ENCODE measurements at regions not wholly inside any gene's neighbourhood (a gene's known extent, or its start where the extent isn't known, plus 50 kb on each side); places are given as distances from the start of the nearest gene placed in this dataset.

DNA sequence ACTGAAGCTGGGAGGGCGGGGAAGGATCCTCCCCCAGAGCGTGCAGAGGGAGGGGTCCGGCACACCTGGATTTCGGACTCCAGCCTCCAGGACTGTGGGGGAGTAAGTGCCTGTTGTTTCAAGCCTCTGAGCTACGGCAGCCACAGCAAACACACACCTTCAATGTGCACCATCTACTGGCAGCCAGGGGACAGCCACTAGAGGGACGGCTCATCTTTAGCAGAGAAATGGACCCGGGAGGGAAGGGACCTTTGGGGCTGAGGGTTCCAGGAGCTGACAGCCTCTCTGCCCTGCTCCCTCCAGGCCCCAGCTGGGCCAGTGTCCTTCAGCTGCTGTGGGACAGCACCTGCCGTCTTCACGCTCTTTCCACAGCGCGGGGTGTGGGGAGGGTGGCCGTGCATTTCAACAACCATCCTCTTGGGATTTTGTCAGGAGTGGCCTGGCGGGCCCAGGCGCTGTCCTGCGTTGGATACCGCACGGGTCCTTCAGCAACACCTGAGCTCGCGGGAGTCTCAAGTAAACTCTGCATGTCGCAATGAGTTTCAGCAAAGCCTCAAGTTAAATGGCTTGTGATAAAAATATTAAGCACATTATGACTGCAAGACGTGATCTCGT lies 209.2 kb upstream of the C14orf180 start:
- DNase-seq (ENCODE audit: low spot score) = peak; percentile 76

DNA sequence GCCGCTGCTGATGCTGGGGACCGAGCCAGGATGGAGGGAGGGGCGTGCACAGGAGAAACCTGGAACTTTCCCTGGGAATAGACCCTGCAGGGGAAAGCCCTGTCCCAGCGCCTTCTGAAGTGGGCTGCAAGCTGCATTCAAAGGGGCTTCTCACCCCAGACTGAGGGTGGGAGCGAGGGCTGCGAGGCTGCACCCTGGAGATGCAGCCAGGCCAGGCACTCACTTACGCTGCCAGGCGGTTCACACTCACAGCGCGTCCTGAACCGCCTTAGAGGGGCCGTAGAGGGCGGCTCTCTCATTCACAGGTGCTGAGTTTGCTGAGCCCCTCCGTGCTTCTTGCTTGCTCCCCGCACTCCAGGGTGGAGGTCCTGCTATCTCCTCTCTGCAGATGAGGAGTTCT lies 208.5 kb upstream of the C14orf180 start:
- DNase-seq (ENCODE audit: low spot score) = no peak

DNA sequence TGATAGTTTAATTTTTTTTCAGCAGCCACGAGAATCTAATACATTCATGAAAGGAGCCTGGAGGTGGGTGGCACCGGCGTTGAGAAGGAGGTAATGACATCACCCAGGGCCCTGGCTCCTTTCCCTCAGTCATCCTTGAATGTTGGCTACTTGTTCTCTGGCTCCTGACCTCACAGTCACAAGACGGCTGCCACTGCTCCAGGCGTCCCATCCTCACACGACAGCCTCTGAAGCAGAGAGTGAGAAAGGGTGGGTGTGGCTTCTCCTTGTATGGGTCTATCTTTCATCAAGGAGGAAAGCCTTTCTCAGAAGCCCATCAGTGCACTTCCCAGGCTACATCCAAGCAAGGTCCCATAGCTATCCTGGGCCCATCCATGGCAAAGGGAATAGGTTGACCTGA lies 207.6 kb upstream of the C14orf180 start:
- no peak for DNase-seq (ENCODE audit: low spot score)

DNA sequence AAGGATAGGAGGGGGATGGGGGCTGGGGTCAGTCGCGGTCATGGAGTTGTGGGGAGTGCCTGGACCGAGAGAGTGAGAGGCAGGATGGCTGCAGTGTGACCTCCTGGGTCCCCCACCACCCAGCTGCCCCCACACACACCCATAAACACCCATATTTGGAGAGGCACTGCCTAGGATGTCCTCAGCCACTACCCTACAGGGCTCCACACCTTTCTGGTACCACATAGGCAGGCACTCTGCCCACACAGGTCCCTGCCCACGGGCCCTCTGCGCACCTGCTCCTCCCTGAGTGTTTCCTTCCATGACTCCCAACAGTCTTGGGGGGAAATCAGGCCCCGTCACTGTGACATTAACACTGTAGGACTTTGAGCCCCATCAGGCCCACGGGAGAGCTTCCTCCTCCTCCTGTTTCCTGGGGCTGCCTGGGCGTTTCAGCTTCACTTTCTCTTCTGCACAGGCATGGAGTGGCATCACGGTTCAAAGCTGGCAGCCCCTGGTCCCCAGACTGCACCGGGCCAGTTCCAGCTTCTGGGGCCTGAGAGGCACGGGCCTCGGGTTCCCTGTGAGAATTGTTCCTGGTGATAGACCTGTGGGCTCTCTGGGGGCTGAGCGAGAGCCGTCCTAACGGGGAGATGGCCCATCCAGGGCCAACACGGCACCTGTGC lies 207.0 kb upstream of the C14orf180 start:
- DNase-seq (ENCODE audit: low spot score) = no peak

DNA sequence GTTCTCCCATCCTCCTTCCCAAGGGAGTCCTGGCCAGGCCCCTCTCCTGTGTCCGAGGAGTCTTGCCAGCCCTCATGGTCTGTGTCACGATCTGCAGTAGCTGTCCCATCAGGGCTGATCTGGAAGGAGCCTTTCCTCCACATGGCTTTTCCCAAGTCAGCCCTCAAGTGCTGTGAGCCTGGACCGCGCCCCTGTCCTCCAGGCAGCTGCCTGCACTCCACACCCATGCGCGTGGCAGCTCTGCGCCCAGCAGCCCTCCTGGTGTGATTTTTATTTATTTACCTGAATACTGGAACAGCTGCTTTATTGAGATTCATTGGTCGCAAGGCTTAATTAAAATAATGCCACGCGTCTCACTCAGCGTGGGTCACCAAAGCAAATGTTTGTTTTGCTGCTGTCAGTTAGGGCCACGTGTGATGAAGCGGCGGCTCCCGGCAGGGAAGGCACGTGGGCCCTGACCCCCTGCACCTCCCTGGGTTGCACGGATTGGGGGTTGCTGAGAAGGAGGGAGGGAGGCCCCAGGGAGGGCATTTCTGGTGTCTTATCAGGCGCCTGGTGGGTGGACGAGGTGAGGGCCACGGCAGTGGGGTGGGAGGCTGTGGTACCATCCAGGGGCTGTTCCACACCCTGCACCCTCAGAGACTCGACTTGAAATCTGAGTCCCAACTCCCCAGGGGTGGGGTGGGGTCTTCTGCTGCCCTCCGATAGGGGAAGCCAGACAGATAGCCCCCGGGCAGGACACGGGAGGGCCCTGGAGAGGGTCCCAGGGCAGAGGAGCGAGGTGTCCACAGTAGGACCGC lies 206.3 kb upstream of the C14orf180 start:
- no peak for DNase-seq (ENCODE audit: low spot score)

DNA sequence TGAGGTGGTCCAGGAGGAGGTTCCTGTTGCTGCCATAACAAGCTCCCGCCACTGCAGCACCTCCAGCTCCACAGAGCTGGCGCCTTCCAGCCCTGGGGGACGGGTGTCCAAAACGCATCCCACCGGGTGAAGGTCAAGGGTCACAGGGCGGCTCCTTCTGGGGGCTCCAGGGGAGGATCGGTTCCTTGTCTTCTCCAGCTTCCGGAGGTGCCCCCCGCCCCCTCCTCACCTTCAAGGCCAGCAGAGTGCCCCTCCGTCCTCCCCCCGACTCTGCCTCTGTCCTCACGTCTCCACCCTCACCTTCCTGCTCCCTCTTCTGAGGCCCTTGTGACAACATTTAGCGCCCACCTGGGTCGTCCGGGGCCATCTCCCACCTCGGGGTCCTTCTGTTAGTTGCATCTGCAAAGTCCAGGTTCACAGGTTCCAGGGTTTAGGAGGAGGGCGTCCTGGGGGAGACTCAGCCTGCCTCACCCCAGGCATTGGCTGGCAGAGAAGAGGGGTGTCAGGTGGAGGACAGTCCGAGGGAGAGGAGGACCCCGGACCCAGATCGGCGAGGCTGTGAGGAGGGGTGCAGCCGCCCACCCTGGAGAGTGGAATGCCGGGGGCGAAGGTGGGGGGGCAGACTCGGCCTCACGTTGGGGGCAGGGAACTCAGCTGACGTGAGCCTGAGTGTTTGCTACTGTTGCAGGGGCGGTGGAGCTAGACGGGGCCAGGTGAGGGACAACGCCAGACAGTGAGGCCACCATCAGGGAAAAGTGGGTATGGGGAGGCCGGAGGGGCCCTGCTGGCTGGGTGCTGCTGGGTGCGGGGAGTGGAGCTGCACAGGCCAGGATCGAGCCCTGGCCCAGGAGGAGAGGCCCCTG lies 205.5 kb upstream of the C14orf180 start:
- no peak for DNase-seq (ENCODE audit: low spot score)

DNA sequence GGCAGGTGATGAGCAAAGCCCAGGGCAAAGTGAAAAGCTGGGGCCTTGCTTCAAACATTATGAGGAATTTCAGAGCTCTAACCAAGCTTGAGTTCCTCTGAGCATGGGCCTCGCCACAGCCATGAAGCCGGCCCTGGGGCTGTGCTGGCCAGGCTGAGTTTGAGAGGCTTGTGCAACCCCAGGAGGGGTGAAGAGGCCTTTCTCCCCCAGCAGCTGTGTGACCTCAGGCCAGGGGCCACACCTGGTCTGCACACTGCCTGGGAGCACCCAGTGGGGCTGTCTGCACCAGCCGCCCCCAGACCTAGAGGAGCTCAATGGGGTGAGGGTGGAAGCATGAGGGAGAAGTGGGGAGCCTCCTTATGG lies 204.9 kb upstream of the C14orf180 start:
- DNase-seq (ENCODE audit: low spot score) = no peak

DNA sequence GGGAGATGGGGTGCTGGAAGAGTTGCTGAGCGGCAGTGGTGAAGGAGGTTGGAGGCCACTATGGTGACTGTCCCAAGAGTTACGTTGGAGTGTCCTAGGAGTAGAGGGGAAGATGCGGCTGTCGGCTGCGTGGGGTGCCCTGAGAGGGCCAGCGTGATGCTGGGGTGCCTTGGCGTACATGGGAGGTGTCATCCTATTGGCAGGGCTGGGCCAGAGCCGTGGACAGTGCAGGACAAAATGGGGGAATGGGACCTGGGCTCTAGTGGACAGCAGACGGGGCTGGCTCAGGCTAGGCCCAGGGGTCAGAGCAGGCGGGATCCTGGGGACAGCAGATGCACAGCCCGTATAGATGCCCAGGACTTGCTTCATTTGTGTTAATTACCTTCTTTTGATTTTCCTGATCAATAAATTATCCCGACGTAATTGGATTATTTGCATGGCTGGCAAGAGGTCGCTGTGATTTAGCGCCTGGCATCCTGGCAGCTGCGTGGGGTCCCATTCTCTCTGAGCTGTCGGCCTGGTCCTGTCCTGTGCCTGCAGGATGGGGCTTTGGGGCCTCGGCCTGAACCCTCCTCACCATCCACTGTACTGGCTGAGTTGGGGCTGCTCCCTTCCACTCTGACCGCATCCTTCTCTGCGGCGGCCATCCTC lies 203.9 kb upstream of the C14orf180 start:
- DNase-seq (ENCODE audit: low spot score) = no peak

DNA sequence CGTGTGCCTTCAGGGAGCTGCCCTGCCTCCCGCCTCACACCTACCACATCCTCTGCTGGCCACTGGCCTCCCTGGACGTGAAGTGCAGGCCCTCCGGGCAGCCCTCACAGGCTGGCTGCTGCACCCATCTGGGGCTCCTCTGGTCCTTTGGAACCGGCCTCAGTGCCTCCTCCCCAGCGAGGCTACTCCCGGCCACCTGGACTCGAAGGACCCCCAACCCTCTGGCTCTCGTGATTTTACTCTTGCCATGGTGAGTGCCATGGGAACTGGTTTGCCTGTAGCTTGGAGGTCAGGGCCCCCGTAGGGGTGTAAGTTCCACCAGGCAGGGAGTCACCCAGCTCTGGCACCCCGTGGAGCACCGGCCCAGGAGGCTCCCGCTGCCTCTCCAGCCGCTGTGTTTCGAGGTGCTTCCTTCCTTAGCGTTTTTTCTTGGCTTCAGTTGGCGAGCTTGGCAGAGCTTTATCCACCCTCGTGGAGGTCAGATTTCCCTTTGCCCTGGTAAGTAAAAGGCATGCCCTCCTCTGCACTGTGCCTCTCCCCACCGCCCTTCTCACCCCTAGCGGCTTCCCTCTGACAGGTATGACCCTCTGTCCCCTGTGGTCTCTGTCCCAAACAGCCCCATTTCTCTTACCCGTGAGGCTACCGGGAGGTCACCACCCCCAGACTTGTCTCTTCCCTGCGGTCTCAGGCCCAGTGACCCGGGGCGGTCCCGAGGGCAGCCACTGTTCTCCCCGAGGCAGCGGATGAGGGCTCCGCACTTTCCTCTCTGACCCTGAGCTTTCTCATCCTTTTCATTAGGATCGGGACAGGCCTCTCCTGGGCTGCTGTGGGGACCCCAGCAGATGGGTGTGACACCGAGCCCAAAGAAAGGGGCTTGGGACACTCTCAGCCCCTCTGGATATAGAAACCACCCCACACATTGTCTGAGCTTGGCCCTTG lies 203.1 kb upstream of the C14orf180 start:
- DNase-seq (ENCODE audit: low spot score) = no peak

DNA sequence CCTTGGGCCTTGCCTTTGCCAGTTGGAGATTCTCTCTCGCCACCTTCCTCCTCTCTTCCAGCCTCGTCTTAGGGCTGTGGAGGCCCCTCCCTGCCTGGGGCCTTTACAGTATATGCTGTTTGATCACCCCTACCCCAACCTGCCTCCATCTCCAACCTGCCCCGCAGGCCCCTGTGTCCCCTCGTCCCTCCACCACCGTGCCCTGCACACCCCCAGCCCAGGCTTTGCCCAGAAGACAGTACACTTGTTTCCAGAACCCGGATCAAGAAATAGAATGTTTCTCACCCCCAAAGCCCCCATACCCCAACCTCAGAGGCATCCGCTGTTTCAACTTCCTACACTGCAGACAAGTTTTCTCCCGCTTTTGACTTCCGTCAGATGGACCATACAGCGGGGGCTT lies 202.3 kb upstream of the C14orf180 start:
- no peak for DNase-seq (ENCODE audit: low spot score)

DNA sequence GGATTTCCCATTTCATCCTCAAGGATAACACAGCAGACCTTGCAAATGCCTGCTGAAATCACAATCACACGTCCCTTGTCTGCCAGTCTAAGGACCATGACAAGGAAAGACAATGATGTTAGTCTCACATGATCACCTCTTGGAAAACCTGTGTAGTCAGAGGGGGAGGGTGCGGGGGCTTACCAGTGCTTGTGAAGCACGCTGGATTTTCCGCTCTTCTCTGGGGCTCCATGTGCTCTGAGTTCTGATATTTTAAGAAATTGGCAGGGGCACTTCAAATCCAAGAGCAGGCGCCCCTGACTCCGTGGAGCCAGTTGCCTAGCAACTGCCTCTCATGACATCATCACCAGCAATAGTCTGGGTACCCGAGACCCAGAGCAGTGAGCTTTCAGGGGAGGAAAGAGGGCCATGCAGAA lies 200.9 kb upstream of the C14orf180 start:
- no peak for DNase-seq (ENCODE audit: low spot score)

DNA sequence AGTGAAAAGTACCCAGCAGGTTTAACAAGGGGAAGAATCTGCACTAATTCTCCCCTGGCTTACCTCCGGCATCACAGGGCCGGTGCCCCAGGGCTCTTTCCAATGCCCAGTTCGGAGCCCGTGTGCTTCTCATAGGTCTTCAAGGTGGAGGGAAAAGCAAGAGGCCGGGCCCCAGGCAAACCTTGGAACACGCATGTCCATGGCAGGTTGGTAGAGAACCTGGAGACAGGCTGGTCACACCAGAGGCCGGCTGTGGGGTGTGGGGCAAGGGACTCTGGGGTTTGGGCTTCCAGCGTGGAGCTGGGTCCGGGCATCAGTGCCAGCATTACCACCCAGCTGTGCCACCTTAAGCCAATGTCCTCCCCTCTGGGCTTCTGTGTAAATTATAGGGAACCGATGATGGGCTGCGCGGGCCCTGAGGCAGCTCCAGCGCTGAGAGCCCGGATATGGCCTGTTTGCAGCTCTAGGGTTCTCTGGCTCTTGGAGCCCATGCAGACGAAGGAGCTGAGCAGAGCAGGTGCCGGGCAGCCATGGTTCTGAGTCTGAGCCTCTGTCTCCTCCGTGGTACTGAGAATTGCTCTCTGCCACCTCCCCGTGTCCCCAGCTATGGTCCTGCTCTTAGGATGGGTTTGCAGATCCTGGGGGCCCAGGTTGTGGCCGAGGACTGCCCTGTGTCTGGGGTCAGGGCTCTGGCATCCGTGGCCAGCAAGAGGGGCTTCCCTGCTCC lies 197.0 kb upstream of the C14orf180 start:
- DNase-seq (ENCODE audit: low spot score) = no peak

DNA sequence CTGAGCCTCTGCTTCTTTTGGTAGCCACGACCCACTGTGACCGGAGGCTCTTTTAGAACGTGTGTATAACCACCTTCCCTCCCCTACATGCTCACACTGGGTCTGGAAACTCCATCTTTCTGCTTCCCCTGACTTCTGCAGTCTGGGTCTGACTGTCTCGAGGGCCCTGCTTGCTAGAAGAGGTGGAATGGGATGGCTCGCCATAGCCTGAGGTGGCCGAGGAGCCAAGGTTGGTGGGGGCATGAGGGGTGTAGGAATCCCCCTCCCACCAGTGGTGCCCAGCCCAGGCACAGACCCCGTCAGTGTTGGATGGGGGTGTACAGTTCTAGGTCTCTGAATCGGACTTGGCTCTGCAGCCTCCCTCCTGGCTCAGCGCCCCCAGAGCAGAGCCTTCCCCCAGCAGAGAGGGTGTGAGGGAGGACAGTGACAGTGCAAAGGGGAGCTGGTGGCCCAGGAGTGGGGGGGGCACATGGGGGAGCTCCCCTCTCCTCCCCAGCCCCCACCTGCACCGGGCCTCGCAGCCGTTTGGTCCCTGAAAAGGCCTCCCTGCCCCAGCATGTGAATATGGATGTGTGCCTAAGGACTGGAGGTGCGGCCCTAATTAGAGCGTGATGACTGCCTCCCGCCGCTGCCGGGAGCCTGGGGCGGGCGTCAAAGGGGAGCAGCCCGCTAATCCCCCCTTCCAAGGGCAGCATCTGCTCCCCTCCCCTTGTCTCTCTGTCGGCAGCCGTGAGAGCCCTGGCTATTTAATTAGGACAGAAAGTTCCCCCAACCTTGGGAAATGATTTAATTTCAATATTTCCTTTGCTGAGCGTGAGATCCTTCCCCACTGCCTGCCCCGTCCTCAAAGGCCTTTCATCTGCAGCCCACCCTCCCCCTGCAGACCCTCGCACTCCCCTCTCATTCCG lies 196.2 kb upstream of the C14orf180 start:
- peak; percentile 72 for DNase-seq (ENCODE audit: low spot score)

DNA sequence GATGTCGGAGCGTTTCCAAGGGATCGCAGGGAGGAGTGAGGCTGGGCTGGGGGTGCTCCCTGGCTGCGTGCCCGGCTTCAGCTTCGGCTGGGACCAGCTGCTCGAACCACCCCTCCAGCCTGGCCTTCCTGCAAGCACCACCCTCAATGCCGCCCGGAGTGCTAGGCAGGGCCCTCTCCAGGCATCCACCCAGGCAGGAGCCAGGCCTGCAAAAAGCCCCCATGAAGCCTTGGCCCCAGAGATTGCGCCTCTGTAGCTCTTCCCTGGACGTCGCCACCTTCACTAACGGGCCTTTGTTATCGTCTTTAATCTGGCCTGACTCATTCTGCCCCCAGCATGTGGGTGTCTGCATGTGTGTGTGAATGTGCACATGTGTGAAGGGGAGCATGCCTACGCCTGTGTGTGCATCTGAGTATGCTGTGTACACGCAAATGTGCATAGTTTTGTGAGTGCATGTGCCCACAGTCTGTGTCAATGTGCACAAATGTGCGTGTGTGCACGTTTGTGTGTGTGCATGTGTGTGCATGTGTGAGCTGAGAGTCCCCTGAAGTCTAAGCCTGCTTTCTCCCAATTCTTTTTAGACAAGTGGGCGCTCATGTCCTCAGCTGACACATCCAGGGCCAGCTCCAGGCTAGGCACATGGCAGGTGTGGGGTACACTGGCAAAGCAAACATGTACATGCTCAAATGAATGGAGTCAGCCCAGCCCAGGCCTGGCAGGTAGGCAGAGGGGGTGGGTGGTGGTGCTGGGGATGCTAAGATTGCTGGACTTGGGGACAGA lies 195.4 kb upstream of the C14orf180 start:
- DNase-seq (ENCODE audit: low spot score) = no peak

DNA sequence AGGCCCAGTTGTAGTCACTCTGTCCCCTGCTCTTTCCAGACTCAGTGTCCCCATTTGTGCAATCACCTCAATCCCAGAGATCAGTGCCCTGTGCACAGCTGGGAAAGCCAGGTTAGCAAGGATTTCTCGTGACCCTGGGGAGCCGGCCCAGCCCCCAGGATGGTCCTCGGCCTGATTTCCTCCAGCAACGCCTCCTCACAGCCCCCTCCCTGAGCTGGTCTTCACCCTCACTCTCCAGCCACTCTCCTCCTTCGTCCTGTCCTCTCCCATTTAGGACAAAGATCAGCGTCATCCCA lies 194.8 kb upstream of the C14orf180 start:
- DNase-seq (ENCODE audit: low spot score) = no peak

DNA sequence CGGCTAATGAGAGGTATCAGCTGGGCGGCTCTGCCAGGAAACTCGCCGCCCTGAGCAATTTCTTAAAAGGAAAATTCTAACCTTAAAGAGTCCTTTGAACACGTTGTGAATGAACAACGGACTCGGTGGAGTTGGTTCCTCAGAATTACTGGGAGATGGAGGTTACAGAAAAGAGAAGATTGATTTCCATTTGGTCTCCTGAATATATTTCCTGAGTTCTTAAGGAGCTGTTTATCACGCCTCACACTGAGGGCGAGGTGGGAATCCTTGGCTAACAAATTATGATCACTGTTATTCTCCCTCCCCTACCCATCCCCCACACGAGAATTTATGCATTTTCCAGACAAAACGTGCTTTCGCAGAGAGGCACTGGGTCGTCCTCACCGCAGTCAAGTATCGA lies 194.5 kb upstream of the C14orf180 start:
- DNase-seq (ENCODE audit: low spot score) = no peak

DNA sequence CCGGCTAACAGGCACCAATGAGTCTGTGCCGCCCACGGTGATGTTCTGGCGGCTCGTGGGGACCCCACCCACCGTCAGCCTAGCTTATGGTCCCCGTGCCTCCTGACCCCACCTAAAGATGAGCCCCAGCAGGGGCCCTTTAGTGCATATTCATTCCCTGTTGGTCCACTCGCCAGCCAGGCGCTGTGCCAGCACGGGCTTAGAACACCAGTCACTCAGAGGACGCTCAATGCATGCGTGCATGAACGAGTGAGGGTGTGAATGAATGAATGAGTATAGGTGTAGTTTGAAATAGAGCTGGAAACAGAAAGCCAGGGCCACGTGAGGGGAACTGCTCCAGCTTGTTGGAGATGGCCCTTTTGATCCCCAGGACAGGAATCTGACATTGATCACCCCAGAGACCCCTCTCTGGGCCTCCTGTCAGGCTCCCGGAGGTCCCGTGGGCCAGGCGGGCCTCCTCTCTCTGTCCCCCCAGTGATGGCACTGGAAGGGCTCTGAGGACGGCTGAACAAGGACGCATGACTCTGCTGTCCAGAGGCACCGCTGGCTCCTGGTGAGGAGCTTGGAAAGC lies 193.9 kb upstream of the C14orf180 start:
- no peak for DNase-seq (ENCODE audit: low spot score)
